ENCODE measurements at regions not wholly inside any gene's neighbourhood (a gene's known extent, or its start where the extent isn't known, plus 50 kb on each side); places are given as distances from the start of the nearest gene placed in this dataset.

- 30 to 43% methylated on average over 15 of the region's 15 CpGs for WGBS, 2 donors
- H3K27me3 ChIP-seq = peaks cover 0 to 2% (median 0%) of the 10 kb centered on the region in 4 donors
- no peak for ATAC-seq (ENCODE audit: low FRiP score in 2 of 2)
Observed at GRCh38 chr2:121084130-121084680, 200.8 kb downstream of the TFCP2L1 start.

GRCh38 chr2:121085801-121086200 lies 199.2 kb downstream of the TFCP2L1 start:
- WGBS, 2 donors = 52 to 67% methylated on average over 1 to 5 of the region's 5 CpGs
- DNase-seq (no peak), ATAC-seq (ENCODE audit: low FRiP score in 2 of 2) (no peak)
- Histone ChIP-seq H3K9me3 (no peaks in the 10 kb centered on the region), H3K36me3 (no peaks in the 10 kb centered on the region), H3K27me3 (peaks cover 0 to 2% (median 0%) of the 10 kb centered on the region in 4 donors), H3K4me1 (no peaks in the 10 kb centered on the region), H3K4me3 (no peak overlapping the region), H3K27ac (no peak overlapping the region)
- TF ChIP-seq POLR2AphosphoS5 (IDR thresholded peaks at IDR 0.05) (no peak), POLR2A (IDR thresholded peaks at IDR 0.05) (no peak), EP300 (IDR thresholded peaks at IDR 0.05) (no peak)
- TF ChIP-seq, protein P1, sequence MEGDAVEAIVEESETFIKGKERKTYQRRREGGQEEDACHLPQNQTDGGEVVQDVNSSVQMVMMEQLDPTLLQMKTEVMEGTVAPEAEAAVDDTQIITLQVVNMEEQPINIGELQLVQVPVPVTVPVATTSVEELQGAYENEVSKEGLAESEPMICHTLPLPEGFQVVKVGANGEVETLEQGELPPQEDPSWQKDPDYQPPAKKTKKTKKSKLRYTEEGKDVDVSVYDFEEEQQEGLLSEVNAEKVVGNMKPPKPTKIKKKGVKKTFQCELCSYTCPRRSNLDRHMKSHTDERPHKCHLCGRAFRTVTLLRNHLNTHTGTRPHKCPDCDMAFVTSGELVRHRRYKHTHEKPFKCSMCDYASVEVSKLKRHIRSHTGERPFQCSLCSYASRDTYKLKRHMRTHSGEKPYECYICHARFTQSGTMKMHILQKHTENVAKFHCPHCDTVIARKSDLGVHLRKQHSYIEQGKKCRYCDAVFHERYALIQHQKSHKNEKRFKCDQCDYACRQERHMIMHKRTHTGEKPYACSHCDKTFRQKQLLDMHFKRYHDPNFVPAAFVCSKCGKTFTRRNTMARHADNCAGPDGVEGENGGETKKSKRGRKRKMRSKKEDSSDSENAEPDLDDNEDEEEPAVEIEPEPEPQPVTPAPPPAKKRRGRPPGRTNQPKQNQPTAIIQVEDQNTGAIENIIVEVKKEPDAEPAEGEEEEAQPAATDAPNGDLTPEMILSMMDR (IDR thresholded peaks at IDR 0.05) = no peak

More at GRCh38 chr2:121084130-121084680, 200.8 kb downstream of the TFCP2L1 start:
- Histone ChIP-seq H3K27ac (no peak overlapping the region), H3K4me3 (no peak overlapping the region), H3K9me3 (no peaks in the 10 kb centered on the region), H3K4me1 (no peaks in the 10 kb centered on the region), H3K36me3 (no peaks in the 10 kb centered on the region)
- TF ChIP-seq EP300 (IDR thresholded peaks at IDR 0.05) = no peak
- no peak for TF ChIP-seq POLR2A (IDR thresholded peaks at IDR 0.05)
- no peak for TF ChIP-seq POLR2AphosphoS5 (IDR thresholded peaks at IDR 0.05)
- TF ChIP-seq, protein P1 (IDR thresholded peaks at IDR 0.05) = no peak
- DNase-seq = no peak

DNA sequence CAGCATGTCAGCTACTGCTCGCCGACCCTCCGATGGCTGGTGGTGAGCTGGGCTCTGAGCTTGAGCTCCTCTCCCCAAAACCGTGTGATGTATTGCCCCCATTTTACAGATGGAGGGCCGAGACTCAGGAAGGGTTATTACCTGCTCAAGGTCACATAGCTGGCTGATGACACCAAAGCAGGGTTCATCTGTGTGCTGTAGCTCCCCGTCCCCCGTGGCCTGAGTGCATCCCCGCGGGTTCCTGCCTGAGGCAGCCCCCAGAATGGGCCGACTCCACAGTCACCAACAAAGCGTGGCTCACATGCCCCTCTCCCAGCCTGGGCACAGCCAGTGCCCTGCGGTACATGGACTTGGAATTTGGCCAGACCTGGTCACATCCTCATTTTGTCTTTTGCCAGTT lies 198.6 kb downstream of the TFCP2L1 start:
- WGBS, 2 donors = 75 to 80% methylated on average over 10 to 12 of the region's 12 CpGs
- ATAC-seq (ENCODE audit: low FRiP score in 2 of 2) = no peak
- peaks cover 0 to 2% (median 0%) of the 10 kb centered on the region in 4 donors for H3K27me3 ChIP-seq
- no peak overlapping the region for H3K27ac ChIP-seq
- H3K36me3 ChIP-seq = no peaks in the 10 kb centered on the region
- no peaks in the 10 kb centered on the region for H3K9me3 ChIP-seq
- no peaks in the 10 kb centered on the region for H3K4me1 ChIP-seq
- no peak for TF ChIP-seq POLR2AphosphoS5 (IDR thresholded peaks at IDR 0.05)
- H3K4me3 ChIP-seq = no peak overlapping the region
- no peak for DNase-seq

DNA sequence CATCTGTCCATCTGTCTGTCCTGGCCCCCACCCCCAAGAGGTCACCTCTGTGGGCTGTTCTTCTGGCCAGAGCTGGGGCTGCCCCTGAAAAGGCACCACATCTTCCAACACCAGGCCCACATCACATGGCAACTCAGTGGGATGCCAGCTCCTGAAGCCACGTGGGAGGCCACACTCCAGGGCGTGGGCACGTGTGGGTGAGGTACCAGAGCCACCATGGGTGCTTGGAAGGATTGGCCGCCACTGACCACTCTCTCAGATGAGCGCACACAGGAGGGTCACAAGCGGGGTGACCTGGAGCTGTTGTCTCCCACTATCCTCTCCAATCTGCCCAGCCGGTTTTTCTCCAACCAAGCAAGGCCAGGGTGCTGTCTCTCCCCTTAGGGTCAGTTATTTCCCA lies 197.9 kb downstream of the TFCP2L1 start:
- 85 to 91% methylated on average over 5 to 7 of the region's 7 CpGs for WGBS, 2 donors
- H3K4me1 ChIP-seq = no peaks in the 10 kb centered on the region
- H3K27me3 ChIP-seq = peaks cover 0 to 2% (median 0%) of the 10 kb centered on the region in 4 donors

GRCh38 chr2:121088251-121089165 lies 196.5 kb downstream of the TFCP2L1 start:
- H3K9me3 ChIP-seq = no peaks in the 10 kb centered on the region
- no peak for TF ChIP-seq POLR2A (IDR thresholded peaks at IDR 0.05)
- no peak for TF ChIP-seq EP300 (IDR thresholded peaks at IDR 0.05)
- no peak for TF ChIP-seq POLR2AphosphoS5 (IDR thresholded peaks at IDR 0.05)
- TF ChIP-seq, protein P1 (IDR thresholded peaks at IDR 0.05) = no peak
- H3K27me3 ChIP-seq = peaks cover 0 to 2% (median 0%) of the 10 kb centered on the region in 4 donors
- 82 to 84% methylated on average over 12 to 24 of the region's 27 CpGs for WGBS, 2 donors
- DNase-seq (no peak), ATAC-seq (ENCODE audit: low FRiP score in 2 of 2) (peak in 1 of 2 donors; percentile 65)
- no peak overlapping the region for H3K27ac ChIP-seq
- H3K4me1 ChIP-seq = no peaks in the 10 kb centered on the region
- no peak overlapping the region for H3K4me3 ChIP-seq
- no peaks in the 10 kb centered on the region for H3K36me3 ChIP-seq

More for the DNA sequence above, 197.9 kb downstream of the TFCP2L1 start:
- DNase-seq (no peak), ATAC-seq (ENCODE audit: low FRiP score in 2 of 2) (peak in 1 of 2 donors; percentile 16)
- H3K4me3 ChIP-seq = no peak overlapping the region
- H3K27ac ChIP-seq = no peak overlapping the region
- TF ChIP-seq EP300 (IDR thresholded peaks at IDR 0.05) (no peak), POLR2AphosphoS5 (IDR thresholded peaks at IDR 0.05) (no peak), POLR2A (IDR thresholded peaks at IDR 0.05) (no peak)
- TF ChIP-seq, protein P1 (IDR thresholded peaks at IDR 0.05) = no peak
- H3K36me3 ChIP-seq = no peaks in the 10 kb centered on the region
- H3K9me3 ChIP-seq = no peaks in the 10 kb centered on the region

Data from upper lobe of left lung (tissue), 6 donors.